ENCODE measurements at regions not wholly inside any gene's neighbourhood (a gene's known extent, or its start where the extent isn't known, plus 50 kb on each side); places are given as distances from the start of the nearest gene placed in this dataset.
"Not testable (repeated sequence)": the region's sequence is repeated elsewhere in the genome, so short reads cannot be mapped to it uniquely, and the experiment has no call there.

DNA sequence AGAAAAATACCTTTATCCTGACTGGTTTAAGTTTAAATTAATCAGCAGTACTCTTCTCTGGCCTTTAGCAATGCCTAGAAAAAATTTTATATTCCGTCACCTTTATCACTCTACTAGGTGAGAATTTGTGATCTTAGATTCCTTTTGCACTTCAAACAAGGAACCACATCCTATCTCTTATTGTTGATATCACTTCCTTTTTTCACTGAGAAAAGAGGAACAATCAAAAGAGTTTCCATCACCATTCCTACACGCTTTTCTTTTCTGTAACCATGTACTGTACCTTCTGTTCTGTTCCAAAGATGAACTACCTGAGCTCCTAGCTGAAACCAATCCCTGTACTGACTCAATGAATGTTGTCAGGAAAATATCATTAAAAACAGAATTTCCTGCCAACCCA, 1379.0 kb upstream of the MIR17HG start:
- no peak for DNase-seq (ENCODE audit: low read depth)

DNA sequence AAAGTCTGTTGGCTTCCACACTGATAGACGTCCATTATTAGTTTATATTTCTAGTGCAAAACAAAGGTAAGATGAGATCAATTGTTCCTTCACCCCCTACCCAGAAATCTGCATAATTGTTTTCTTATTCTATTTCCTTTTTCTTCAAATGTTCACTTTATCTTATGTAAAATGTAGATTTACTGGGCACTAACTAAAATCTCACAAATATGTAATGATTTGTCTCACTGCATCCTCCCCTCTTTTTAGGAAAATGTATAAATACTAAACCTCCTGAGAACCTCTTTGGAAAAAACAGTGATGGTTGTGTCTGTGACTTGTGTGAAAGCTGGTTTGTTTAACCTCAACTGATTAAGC, 1377.2 kb upstream of the MIR17HG start:
- DNase-seq (ENCODE audit: low read depth) = no peak

DNA sequence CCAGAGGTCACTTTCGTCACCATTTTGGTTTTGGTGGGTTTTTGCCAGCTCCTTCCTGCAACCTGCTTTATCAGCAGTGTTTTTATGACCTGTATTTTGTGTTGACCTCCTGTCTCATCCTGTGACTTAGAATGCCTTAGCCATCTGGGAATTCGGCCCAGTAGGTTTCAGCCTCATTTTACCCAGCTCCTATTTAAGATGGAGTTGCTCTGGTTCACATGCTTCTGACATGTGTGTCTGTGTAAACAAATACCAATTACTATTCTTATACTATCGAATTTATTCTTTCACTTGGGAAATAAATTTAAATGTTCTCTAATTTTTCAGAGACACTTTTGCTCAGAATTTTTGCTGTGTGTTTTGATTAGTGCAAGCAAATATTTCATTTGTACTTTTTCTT, 1370.3 kb upstream of the MIR17HG start:
- DNase-seq (ENCODE audit: low read depth) = no peak

DNA sequence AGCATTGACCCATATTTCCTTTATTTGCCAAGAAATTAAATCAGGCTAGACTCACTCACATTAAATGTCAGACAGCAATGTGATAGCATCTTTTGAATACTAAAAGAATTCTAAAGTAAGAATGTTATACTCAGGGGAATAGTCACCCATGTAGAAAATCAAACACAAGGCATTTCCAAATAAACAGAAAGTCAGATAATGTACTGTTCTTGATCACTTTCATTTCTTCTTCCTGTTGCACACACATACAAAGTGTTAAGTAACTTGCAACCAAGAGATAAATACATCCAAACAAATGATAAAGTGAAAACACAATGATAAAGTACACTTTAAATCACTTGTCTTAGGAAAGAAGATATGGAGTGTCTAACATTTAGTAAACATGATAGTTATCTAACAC, 1366.6 kb upstream of the MIR17HG start:
- no peak for DNase-seq (ENCODE audit: low read depth)

DNA sequence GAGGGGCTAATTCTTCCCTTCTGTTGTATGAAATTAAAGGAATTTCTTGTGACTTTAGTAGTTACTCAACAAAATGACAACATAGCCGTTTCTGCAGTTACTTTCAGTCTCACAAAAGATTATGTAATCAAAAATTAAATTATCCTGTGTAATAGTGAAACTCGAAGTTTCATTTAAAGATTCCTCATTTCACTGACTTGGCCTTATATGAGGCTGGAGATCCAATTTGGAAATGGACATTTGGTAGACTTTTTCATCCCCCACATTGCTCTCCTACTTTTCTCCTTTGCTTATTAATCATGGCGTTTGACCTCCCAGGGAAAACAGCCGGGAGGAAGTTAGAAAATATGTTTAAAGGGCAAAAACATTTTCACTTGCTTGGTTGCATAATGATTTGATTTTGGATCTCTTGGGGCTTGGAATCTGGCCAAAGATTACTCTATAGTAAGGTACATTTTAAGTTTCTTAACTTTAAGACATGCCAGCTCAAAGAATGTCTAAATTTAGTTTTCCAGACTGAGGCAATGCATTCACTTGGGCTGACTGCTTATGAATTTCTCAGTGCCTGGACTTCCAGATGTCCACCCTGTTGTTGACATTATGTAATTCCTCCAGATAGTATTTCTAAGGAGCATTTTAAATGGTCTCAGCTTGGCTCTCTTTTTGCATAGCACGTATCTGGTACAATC, 1364.9 kb upstream of the MIR17HG start:
- peak; percentile 26 for DNase-seq (ENCODE audit: low read depth)

DNA sequence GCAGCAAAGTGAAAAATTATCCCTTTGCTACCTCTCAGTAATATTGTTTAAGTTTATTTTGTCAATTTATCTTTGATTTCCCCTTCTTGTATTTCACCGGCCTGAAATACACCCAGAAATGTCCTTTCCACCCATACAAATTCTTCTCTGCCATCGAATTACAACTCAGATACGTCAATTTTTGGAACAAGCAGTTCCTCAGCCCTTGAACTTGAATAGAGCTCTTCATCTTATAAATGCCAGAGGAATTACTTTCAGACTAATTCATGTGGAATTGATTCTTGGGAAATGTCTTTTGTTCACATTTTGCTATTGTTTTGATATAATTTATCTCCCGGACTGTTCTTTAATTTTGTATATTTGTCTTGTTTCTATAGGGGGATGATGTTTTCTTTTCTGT, 1359.3 kb upstream of the MIR17HG start:
- no peak for DNase-seq (ENCODE audit: low read depth)

DNA sequence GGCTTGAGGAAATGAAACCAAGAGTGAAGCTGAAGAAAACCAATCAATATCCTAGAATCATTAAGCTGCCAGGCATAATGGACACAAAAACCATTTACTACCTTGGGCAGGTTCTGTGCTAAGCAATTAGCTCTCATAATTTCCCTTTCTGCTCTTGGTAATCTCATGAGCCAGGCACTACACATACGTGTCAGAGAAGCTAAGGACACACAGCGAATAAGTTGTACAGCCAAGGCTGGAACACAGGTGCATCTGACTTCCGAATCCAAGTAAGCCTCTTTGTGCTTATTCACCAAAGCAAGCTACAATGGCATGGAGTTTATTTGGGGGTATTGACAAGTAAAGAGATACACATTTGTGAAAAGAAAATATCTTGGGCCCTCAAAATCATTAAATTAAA, 1343.9 kb upstream of the MIR17HG start:
- no peak for DNase-seq (ENCODE audit: low read depth)

DNA sequence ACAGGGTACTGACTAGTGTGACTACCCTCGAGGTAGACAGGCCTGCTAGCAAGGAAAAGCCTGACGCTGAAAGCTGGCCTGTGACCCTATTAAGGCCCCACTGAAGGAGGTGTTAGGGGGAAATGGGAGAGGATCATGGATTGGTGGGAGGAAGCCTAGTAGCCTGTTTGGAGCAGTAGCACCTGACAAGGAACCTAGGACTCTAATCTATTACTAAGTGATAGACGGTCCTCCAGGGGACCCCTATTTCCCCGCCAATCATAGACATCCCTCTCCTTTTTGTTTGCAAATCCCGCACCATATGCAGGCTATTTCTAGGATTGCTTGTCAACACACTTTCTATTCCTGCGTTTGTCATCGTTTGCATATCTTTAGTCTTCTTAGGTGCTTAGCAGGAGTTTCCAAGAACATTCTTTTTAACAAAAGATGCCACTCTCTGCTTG, 1338.8 kb upstream of the MIR17HG start:
- DNase-seq (ENCODE audit: low read depth) = no peak

DNA sequence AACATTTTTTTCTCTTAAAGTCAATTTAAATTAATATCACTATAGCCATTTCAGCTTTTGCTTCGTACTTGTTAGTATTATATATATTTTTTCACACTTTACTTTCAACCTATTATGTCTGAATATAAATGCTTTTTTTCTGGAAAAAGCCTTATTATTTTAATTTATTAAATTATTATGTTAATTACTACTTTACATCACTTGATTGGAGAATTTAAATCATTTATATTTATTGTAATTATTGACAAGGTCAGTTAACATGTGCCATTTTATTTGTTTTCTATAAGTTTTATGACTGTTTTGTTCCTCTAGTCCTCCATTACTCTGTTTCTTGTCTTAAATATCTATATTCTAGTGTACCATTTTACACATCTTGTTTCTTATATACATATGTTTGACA, 1333.4 kb upstream of the MIR17HG start:
- no peak for DNase-seq (ENCODE audit: low read depth)

DNA sequence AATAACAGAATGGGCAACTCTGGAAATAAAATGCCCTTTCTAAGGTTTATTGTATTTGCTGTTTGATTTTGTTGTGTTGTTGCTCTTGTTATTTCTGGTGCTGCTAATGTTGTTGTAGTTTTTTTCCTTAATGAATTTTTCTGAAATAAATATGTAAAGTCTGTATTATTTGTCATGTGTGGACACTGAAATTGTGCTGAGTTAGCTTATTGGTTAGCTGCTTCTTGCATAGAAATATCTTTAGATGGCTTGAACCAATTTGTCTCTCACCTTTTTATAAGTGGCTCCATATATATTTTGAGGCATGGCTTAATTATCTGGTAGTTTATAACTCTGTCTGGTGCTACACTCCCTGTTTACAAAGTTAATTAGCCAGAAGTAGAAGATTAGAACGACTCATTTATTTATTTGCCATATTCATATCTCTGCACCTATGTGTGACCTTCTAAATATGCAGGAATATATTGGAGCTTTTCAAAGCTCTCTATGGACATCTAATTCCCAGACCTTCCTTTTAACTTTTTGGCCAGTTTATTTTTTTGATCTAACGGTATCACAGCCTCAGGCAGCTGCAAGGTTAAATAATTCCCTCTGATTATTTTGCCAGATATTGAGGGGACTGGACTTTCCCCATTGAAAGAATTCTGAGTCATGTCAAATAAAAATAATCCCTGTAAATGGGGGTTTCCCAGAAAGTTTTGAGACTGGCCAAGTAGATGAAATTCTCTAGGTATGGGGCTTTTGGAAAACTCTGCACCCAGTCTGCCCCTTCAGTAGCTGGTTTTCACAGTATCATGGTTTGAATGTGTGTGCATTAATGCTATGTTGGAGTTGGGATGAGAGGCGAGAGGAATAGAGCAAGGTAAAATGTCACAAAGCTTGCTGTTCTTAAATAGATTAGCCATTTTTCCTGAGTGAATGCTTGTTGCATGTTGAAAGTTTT, 1331.7 kb upstream of the MIR17HG start:
- no peak for DNase-seq (ENCODE audit: low read depth)

DNA sequence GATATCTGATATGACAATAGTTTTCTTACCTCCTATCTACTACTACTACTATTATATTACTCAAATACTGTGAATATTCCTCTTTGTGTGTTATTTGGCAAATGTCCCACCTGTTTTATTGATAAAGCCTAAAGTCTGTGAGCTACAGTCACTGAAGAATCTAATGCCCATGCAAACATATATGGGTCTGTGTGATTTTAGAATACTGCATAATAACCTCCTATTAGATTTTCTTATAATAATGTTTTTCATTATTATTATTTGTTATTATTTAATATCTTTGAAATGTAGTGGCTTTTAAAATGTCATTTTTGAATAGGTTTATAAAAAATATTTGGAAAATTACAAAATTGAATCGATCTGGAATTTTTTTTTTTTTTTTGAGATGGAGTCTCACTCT, 1330.8 kb upstream of the MIR17HG start:
- no peak for DNase-seq (ENCODE audit: low read depth)

DNA sequence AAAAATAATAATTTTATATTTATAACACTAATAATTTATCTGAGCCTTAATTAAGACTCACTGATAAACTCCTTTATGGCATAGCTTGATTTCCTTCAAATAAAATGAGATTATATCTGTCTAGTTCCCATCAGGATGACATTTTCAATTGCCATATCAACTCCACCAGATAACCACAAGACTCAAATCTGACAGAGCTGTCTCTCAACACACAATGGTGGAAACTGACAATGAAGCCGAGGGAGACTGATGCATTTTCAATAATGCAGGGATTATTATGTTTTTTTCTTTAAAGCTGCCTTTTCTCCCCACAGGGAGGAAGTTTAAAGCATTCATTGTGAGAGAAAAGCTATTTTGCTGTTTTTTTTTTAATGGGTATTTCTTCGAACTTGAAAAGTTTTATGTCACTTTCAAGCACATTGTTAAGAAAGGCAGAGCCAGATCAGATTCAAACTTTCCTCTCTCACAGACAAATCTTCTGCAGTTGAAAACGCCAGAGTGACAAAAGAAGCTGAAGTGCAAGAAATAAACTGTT, 1326.9 kb upstream of the MIR17HG start:
- DNase-seq (ENCODE audit: low read depth) = no peak

DNA sequence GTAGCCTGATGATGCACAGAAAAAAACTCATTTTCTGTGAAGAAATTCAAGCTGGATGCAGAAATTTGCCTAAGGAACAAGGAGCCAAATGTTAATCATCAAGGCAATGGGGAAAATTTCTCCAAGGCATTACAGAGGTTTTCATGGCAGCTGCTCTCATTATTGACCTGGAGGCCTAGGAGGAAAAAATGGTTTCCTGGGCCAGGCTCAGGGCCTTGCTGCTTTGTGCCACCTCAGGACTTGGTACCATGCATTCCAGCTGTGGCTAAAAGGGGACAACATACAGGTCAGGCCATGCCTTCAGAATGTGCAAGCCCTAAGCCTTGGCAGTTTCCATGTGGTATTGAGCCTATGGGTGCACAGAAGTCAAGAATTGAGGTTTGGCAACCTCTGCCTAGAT, 1320.1 kb upstream of the MIR17HG start:
- DNase-seq (ENCODE audit: low read depth) = no peak

DNA sequence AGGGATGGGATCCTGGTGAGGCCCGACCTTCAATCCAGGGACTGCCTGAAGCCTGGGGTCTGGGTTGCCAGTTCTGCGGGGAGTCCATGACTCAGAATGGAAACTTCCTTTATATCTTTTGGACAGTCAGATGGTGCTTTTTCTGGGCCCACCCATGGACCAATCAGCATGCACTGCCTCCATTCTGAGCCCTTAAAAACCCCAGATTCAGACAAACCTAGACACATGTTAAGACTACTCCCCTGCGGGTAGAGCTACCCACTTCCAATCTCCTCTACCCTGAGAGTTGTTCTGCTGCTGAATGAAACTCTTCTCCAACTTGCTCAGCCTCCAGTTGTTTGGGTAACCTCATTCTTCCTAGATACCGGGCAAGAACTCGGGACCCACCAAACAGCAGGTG, 1315.2 kb upstream of the MIR17HG start:
- no peak for DNase-seq (ENCODE audit: low read depth)

DNA sequence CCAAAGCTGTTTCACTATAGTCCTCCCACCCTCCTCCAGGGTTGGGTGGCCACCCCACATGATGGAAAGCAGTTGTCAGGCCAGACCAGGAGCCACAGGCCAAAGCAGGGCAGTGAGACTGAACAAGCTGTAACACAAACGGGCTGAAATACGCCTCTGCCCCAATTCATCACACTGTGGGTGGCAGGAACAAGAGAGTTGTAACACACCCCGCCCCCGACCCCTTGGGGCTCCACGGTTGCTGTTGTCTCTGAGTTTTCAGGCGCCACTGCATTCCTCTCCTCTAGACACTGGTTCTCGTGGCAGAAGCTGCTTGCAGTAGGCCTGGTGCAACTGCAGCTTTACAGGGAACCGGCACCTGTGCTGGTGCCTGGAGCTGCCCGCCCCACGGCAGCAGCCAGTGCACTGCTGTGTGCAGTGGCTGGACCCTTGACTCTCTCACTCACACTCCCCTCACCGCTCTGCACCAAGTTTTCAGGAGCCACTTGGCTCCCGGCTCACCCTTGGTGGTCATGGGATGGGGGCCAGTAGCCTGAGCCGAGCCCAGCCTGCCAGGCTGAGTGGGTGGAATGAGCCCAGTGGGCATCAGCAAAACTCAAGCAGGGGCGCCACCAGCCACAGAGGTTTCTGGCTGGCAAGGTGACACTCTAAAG, 1314.5 kb upstream of the MIR17HG start:
- DNase-seq (ENCODE audit: low read depth) = no peak

DNA sequence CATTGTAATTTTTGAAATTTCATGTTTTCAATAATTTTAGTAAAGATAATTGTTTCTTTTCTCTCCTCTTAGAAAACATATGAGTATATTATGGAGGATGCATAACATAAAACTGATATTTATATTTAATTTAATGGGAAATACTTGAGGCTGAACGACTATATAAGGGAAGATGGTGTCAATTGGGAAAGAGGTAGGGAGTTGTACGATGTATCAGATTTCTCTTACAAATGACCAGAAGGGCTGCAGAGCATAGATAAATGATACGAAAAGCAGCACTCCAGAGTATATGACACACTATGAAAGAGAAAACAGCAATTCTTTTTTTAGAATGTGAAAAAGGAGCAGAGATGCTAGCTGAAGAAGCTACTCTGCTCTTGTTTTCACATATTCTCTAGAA, 1308.0 kb upstream of the MIR17HG start:
- no peak for DNase-seq (ENCODE audit: low read depth)

DNA sequence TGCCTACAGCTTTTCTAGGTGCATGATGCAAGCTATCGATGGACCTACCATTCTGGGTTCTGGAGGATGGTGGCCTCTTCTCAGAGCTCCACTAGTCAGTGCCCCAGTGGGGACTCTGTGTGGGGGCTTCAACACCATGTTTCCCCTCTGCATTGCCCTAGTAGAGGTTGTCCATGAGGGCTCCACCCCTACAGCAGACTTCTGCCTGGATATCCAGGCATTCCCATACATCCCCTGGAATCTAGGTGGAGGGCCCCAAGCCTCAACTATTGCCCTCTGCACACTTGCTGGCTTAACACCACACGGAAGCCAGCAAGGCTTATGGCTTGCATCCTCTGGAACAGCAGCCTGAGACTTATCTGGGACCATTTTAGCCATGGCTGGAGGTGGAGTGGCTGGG, 1299.9 kb upstream of the MIR17HG start:
- no peak for DNase-seq (ENCODE audit: low read depth)

DNA sequence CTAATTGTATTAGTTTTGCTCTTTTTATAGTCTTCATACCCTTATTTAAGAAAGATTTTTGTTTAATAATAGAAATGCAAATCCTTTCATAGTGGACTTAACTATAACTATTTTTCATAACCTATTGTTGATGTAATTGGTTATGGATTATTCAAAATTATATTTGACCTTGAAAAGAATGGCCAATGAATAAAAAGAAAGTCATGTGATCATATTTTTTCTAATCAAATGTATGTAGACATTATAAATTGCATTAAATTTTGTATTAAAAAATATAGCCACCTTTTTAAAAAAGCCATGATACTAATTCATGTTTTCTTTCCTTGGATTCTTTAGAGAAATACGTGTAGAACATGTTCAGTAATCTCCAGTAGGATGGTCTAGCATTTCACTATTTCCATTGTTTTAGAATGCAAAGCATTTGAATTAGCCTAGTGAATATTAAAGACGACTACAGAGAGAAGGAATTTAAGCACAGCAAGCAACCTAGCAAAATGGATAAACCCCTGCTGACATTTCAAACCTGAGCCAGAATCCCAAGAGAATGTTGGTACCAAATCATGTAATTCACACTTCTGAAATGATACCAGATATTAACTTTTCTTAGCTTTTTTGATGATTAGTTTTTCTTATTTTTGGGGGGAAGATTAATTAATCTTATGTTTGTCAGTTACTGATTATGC, 1297.4 kb upstream of the MIR17HG start:
- DNase-seq (ENCODE audit: low read depth) = no peak

DNA sequence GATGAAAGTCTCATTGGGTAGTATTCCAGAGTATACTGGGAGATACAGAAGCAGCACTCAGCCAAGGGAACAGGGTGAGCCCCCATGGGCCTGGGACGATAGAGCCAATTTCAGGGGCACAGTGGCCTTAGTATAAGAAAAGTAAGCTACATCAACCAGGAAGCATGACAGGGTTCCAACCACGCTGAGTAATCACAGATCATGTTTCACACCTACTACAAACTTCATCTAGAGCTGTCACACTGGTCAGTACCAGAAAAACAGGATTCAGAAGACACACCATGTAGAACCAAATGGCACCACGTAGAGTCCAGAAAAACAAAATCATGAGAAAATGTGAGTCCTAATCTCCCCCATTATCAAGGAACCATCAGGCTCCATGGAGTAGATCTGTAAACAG, 1292.4 kb upstream of the MIR17HG start:
- DNase-seq (ENCODE audit: low read depth) = peak; percentile 14

DNA sequence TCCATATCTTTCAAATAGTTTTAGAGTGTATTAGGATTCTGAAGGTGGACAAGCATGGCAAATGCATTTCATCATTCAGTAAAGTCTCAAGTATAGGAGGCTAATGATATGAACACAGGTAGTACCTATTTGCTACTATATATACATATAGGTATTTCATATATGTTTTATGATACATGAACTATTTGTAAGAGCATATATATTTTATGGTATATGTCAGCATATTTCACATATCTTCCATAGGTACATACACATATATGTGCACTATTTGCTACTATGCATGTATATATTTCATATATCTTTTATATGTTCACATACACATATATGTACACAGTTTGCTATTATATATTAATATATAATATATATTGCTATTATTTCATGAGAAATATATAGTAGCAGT, 1291.7 kb upstream of the MIR17HG start:
- no peak for DNase-seq (ENCODE audit: low read depth)

DNA sequence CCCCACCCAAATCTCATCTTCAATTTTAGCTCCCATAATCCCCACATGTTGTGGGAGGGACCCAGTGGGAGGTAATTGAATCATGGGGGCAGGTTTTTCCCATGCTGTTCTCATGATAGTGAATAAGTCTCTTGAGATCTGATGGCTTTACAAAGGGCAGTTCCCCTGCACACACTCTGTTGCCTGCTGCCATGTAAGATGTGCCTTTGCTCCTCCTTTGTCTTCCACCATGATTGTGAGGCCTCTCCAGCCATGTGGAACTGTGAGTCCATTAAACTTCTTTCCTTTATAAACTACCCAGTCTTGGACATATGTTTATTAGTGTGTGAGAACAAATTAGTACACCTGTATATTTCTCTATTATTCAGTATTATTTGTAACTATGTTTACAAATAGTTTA, 1283.3 kb upstream of the MIR17HG start:
- not testable (repeated sequence) for DNase-seq (ENCODE audit: low read depth)

DNA sequence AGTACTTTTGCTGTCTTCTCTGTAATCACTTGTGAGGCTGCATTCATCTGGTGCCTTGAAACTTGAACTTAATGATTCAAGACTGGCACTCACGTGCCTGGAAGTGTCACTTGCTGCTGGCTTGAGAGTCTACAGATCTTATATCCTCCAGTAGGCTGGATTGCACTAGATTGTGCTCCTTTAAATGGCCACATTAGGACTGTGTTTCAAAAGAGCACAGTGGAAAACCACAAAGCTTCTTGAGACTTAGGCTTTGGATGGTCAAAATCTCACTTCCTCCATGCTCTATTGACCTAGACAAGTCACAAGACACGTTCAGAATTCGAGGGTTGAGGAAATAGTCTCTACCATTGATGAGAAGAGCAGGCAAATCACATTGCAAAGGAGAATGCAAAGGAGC, 1278.8 kb upstream of the MIR17HG start:
- DNase-seq (ENCODE audit: low read depth) = no peak
